ENCODE measurements at regions not wholly inside any gene's neighbourhood (a gene's known extent, or its start where the extent isn't known, plus 50 kb on each side); places are given as distances from the start of the nearest gene placed in this dataset.
"Not testable (repeated sequence)": the region's sequence is repeated elsewhere in the genome, so short reads cannot be mapped to it uniquely, and the experiment has no call there.

GRCh38 chr7:138363721-138364120, 96.3 kb upstream of the TRIM24 start:
- DNase-seq (ENCODE audit: low spot score) = no peak
- no peak for FAIRE-seq

GRCh38 chr7:138366137-138366536, 93.9 kb upstream of the TRIM24 start:
- DNase-seq (ENCODE audit: low spot score); FAIRE-seq: not testable (repeated sequence)

- not testable (repeated sequence) for FAIRE-seq; DNase-seq (ENCODE audit: low spot score)
Measured at GRCh38 chr7:138366676-138367075, 93.4 kb upstream of the TRIM24 start.

- DNase-seq (ENCODE audit: low spot score) = no peak
- FAIRE-seq = no peak
Measured at GRCh38 chr7:138369797-138370196, 90.3 kb upstream of the TRIM24 start.

- DNase-seq (ENCODE audit: low spot score) (no peak), FAIRE-seq (no peak)
Measured at GRCh38 chr7:138370956-138371355, 89.1 kb upstream of the TRIM24 start.

GRCh38 chr7:138374119-138374693, 85.9 kb upstream of the TRIM24 start:
- no peak for FAIRE-seq
- no peak for DNase-seq (ENCODE audit: low spot score)

GRCh38 chr7:138377306-138377705, 82.8 kb upstream of the TRIM24 start:
- DNase-seq (ENCODE audit: low spot score) (no peak), FAIRE-seq (no peak)

GRCh38 chr7:138378741-138379559, 81.1 kb upstream of the TRIM24 start:
- no peak for FAIRE-seq
- no peak for DNase-seq (ENCODE audit: low spot score)

GRCh38 chr7:138382862-138383565, 77.0 kb upstream of the TRIM24 start:
- DNase-seq (ENCODE audit: low spot score) (no peak), FAIRE-seq (no peak)

- no peak for DNase-seq (ENCODE audit: low spot score)
- FAIRE-seq = no peak
Measured at GRCh38 chr7:138386821-138387220, 73.2 kb upstream of the TRIM24 start.

- DNase-seq (ENCODE audit: low spot score) = peak; percentile 7
- no peak for FAIRE-seq
Measured at GRCh38 chr7:138387755-138388475, 72.1 kb upstream of the TRIM24 start.

- DNase-seq (ENCODE audit: low spot score) (peak; percentile 19), FAIRE-seq (no peak)
Measured at GRCh38 chr7:138388673-138389491, 71.2 kb upstream of the TRIM24 start.

- no peak for DNase-seq (ENCODE audit: low spot score)
- no peak for FAIRE-seq
Measured at GRCh38 chr7:138395763-138396162, 64.3 kb upstream of the TRIM24 start.

- FAIRE-seq = no peak
Measured at GRCh38 chr7:138396251-138397070, 63.6 kb upstream of the TRIM24 start.

GRCh38 chr7:138397071-138397433, 63.0 kb upstream of the TRIM24 start:
- not testable (repeated sequence) for FAIRE-seq; DNase-seq (ENCODE audit: low spot score)

More at GRCh38 chr7:138396251-138397070, 63.6 kb upstream of the TRIM24 start:
- no peak for DNase-seq (ENCODE audit: low spot score)

- DNase-seq (ENCODE audit: low spot score) = no peak
- FAIRE-seq = no peak
Measured at GRCh38 chr7:138398857-138399256, 61.2 kb upstream of the TRIM24 start.

GRCh38 chr7:138400400-138400886, 59.6 kb upstream of the TRIM24 start:
- FAIRE-seq = no peak
- DNase-seq (ENCODE audit: low spot score) = no peak

- DNase-seq (ENCODE audit: low spot score) (no peak), FAIRE-seq (no peak)
Measured at GRCh38 chr7:138402749-138403148, 57.3 kb upstream of the TRIM24 start.

- DNase-seq (ENCODE audit: low spot score) (no peak), FAIRE-seq (no peak)
Measured at GRCh38 chr7:138405496-138405895, 54.6 kb upstream of the TRIM24 start.

GRCh38 chr7:138407792-138408191, 52.3 kb upstream of the TRIM24 start:
- FAIRE-seq (no peak), DNase-seq (ENCODE audit: low spot score) (no peak)
